ENCODE measurements at regions not wholly inside any gene's neighbourhood (a gene's known extent, or its start where the extent isn't known, plus 50 kb on each side); places are given as distances from the start of the nearest gene placed in this dataset.

GRCh38 chr20:24169256-24169655 is 180.7 kb upstream of the GGTLC1 start:
- DNase-seq (ENCODE audit: low spot score), result no peak
- no peak for TF ChIP-seq EZH2phosphoT487 (IDR thresholded peaks at IDR 0.05; ENCODE audit: low read depth, severe bottlenecking, unreplicated experiment)
- no peak for TF ChIP-seq EZH2 (IDR thresholded peaks at IDR 0.05; ENCODE audit: borderline replicate concordance)
- TF ChIP-seq, protein P1, sequence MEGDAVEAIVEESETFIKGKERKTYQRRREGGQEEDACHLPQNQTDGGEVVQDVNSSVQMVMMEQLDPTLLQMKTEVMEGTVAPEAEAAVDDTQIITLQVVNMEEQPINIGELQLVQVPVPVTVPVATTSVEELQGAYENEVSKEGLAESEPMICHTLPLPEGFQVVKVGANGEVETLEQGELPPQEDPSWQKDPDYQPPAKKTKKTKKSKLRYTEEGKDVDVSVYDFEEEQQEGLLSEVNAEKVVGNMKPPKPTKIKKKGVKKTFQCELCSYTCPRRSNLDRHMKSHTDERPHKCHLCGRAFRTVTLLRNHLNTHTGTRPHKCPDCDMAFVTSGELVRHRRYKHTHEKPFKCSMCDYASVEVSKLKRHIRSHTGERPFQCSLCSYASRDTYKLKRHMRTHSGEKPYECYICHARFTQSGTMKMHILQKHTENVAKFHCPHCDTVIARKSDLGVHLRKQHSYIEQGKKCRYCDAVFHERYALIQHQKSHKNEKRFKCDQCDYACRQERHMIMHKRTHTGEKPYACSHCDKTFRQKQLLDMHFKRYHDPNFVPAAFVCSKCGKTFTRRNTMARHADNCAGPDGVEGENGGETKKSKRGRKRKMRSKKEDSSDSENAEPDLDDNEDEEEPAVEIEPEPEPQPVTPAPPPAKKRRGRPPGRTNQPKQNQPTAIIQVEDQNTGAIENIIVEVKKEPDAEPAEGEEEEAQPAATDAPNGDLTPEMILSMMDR (IDR thresholded peaks at IDR 0.05; ENCODE audit: poor library complexity), result no peak
- H3K9me3 ChIP-seq (ENCODE audit: low read depth), result no peaks in the 10 kb centered on the region

DNA sequence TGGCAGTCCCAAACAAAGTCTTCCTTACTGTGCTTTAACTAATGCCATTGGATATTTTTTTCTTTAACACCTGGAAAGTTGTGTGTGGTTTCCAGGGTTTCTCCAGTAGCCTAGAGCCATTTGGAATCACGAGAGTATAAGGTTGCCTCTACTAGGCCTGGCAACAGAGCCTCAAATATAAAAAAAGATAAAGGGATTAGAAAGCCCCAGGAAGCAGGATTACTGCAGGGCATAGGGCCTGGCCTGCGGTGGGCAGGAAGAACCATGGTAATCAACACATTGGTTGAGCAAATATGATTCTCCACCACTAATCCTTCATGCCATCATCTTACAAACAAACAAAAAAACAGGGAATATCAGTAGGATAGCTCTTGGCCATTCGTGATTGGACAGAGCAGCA is 177.8 kb upstream of the GGTLC1 start:
- H3K9me3 ChIP-seq (ENCODE audit: low read depth), result no peaks in the 10 kb centered on the region
- H3K27ac ChIP-seq, result no peak overlapping the region
- WGBS (ENCODE audit: low lambda C conversion rate, missing lambda C conversion rate), result 55% methylated on average over 3 of the region's 3 CpGs
- H3K4me1 ChIP-seq (ENCODE audit: insufficient read depth), result no peaks in the 10 kb centered on the region
- H4K20me1 ChIP-seq (ENCODE audit: insufficient read depth, poor library complexity, severe bottlenecking), result no peaks in the 10 kb centered on the region
- no peak overlapping the region for H3K4me3 ChIP-seq
- H3K36me3 ChIP-seq (replicated peaks; ENCODE audit: insufficient read depth, low read depth), result no peaks in the 10 kb centered on the region
- H3K27me3 ChIP-seq, result no peaks in the 10 kb centered on the region
- TF ChIP-seq, protein P1 (IDR thresholded peaks at IDR 0.05; ENCODE audit: poor library complexity), result no peak
- TF ChIP-seq EZH2 (IDR thresholded peaks at IDR 0.05; ENCODE audit: borderline replicate concordance) (no peak), EZH2phosphoT487 (IDR thresholded peaks at IDR 0.05; ENCODE audit: low read depth, severe bottlenecking, unreplicated experiment) (no peak)
- H3K4me2 ChIP-seq, result no peak overlapping the region
- no peak overlapping the region for H2AFZ ChIP-seq
- H3K9me2 ChIP-seq (replicated peaks; ENCODE audit: insufficient read depth), result no peaks in the 10 kb centered on the region
- no peaks in the 10 kb centered on the region for H3K79me2 ChIP-seq
- no peak for DNase-seq (ENCODE audit: low spot score)

More at GRCh38 chr20:24169256-24169655, 180.7 kb upstream of the GGTLC1 start:
- Histone ChIP-seq H3K4me1 (ENCODE audit: insufficient read depth) (no peaks in the 10 kb centered on the region), H3K79me2 (no peaks in the 10 kb centered on the region), H3K4me2 (no peak overlapping the region), H4K20me1 (ENCODE audit: insufficient read depth, poor library complexity, severe bottlenecking) (no peaks in the 10 kb centered on the region), H3K27me3 (no peaks in the 10 kb centered on the region), H3K27ac (no peak overlapping the region), H3K36me3 (replicated peaks; ENCODE audit: insufficient read depth, low read depth) (no peaks in the 10 kb centered on the region), H3K9me2 (replicated peaks; ENCODE audit: insufficient read depth) (no peaks in the 10 kb centered on the region), H3K4me3 (no peak overlapping the region), H2AFZ (no peak overlapping the region)
- 100% methylated on average over 1 of the region's 1 CpG for WGBS (ENCODE audit: low lambda C conversion rate, missing lambda C conversion rate)

- Histone ChIP-seq H3K27ac (no peak overlapping the region), H3K27me3 (no peaks in the 10 kb centered on the region), H3K9me3 (ENCODE audit: low read depth) (no peaks in the 10 kb centered on the region), H2AFZ (no peak overlapping the region), H3K4me1 (ENCODE audit: insufficient read depth) (no peaks in the 10 kb centered on the region), H3K4me3 (no peak overlapping the region), H4K20me1 (ENCODE audit: insufficient read depth, poor library complexity, severe bottlenecking) (no peaks in the 10 kb centered on the region), H3K36me3 (replicated peaks; ENCODE audit: insufficient read depth, low read depth) (no peaks in the 10 kb centered on the region), H3K79me2 (no peaks in the 10 kb centered on the region), H3K4me2 (no peak overlapping the region), H3K9me2 (replicated peaks; ENCODE audit: insufficient read depth) (no peaks in the 10 kb centered on the region)
- 35% methylated on average over 4 of the region's 4 CpGs for WGBS (ENCODE audit: low lambda C conversion rate, missing lambda C conversion rate)
- TF ChIP-seq EZH2phosphoT487 (IDR thresholded peaks at IDR 0.05; ENCODE audit: low read depth, severe bottlenecking, unreplicated experiment) (no peak), EZH2 (IDR thresholded peaks at IDR 0.05; ENCODE audit: borderline replicate concordance) (no peak)
- TF ChIP-seq, protein P1 (IDR thresholded peaks at IDR 0.05; ENCODE audit: poor library complexity), result no peak
- DNase-seq (ENCODE audit: low spot score), result no peak
Measured at GRCh38 chr20:24166123-24166381, 177.5 kb upstream of the GGTLC1 start.

All from hepatocyte (in vitro differentiated cells).